ENCODE measurements at regions not wholly inside any gene's neighbourhood (a gene's known extent, or its start where the extent isn't known, plus 50 kb on each side); places are given as distances from the start of the nearest gene placed in this dataset.
A peak's percentile ranks its signal among the peaks of the same experiment; 100 is the strongest.
"Not testable (repeated sequence)": the region's sequence is repeated elsewhere in the genome, so short reads cannot be mapped to it uniquely, and the experiment has no call there.

DNA sequence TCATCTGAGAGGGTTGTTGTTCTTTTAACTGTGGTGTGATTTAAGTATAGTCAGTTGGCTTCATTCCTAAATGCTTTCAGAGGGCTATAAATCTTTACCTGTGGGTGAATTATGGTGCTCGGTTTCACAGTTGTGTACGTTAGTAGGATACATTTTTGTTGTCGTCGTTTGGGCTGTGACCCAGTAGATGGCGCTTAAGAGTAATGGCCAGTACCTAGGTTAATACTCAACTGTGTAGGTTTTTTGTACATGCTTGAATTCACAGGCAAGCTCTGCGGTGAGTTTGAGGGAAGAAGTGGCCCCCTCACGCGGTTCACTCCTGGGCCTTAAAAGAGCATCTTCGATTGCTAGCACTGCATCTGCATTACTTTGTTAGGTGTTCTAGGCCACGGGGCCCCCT, 571.7 kb upstream of the TGIF2LX start:
- DNase-seq (ENCODE audit: low read depth in 4 of 4, low spot score in 3 of 4): peak in 1 of 4 donors; percentile 0

- DNase-seq (ENCODE audit: low read depth in 4 of 4, low spot score in 3 of 4): not testable (repeated sequence)
These were observed 551.8 kb upstream of the TGIF2LX start for GRCh38 chrX:89369904-89370303.

GRCh38 chrX:89393004-89393403, 528.7 kb upstream of the TGIF2LX start:
- not testable (repeated sequence) for DNase-seq (ENCODE audit: low read depth in 4 of 4, low spot score in 3 of 4)

DNA sequence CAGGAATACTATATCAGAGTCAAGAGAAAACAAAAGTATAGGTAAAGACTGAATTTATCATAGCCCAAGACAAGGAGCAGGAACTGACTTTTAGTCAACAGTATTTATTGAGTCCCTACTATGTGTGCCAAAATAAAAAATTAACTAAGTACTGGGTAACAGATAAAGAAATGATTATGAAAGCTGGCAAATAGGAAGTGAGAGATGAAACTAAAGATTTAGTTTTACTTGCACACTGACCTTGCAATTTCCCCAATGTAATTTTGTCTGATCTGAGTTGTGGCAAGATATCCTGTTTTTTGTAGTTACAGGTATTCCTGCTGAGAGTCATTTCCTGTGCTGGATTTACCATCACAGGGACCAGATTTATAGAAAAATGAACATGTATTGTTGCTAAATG, 518.9 kb upstream of the TGIF2LX start:
- DNase-seq (ENCODE audit: low read depth in 4 of 4, low spot score in 3 of 4): not testable (repeated sequence)

GRCh38 chrX:89405148-89405547, 516.6 kb upstream of the TGIF2LX start:
- not testable (repeated sequence) for DNase-seq (ENCODE audit: low read depth in 4 of 4, low spot score in 3 of 4)

DNA sequence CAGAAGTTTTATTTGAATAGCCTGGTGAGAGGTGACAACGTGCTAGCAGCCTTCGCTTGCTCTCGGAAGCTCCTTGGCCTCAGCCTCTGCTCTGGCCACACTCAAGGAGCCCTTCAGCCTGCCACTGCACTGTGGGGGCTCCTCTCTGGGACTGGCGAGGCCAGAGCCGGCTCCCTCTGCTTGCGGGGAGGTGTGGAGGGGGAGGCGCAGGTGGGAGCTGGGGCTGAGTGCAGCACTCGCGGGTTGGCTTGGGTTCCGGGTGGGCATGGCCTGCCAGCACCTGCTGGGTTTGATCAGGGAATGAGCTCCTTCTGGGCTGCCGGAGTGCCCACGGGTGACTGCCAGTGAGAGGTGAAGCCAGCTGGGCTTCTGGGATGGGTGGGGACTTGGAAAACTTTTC, 504.8 kb upstream of the TGIF2LX start:
- DNase-seq (ENCODE audit: low read depth in 4 of 4, low spot score in 3 of 4): not testable (repeated sequence)

DNA sequence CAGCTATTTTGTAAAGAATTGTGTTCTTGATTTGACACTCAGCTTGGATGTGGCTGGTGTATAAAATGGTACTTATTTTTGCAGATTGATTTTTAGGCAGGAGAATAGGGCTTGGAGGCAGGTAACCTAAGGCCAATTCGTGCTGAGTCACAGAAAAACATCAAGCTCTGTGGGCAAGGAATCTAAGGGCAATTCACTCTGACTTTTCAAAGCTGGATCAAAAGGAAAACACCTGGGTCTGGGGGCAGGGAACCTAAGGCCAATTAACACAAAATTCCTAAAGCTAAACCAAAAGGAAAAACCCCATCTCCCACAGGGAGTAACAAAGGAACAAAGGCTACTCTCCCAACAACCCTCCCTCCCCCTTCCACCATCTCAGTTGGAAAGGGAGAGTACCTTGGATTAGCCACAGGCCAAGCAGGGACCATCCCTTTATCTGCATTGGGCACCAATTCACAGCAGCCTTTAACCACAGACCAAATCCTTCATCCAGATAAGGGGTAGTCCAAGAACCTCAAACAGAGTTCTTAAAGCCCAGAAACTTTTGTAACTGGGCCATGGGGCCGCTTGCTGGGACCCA, 489.0 kb upstream of the TGIF2LX start:
- DNase-seq (ENCODE audit: low read depth in 4 of 4, low spot score in 3 of 4): not testable (repeated sequence)

All from right renal pelvis (tissue), 4 donors.